ENCODE measurements at regions not wholly inside any gene's neighbourhood (a gene's known extent, or its start where the extent isn't known, plus 50 kb on each side); places are given as distances from the start of the nearest gene placed in this dataset.

- Histone ChIP-seq H3K27me3 (no peaks in the 10 kb centered on the region), H3K36me3 (no peaks in the 10 kb centered on the region), H3K4me3 (no peak overlapping the region), H3K27ac (no peak overlapping the region), H3K4me1 (no peaks in the 10 kb centered on the region), H3K9me3 (no peaks in the 10 kb centered on the region)
- in situ Hi-C loops (cut with MboI; ENCODE audit: low sequenced_read_pairs in 4 of 4) = no loop called here
- TF ChIP-seq POLR2A (IDR thresholded peaks at IDR 0.05) = no peak
- no peak for TF ChIP-seq CTCF (IDR thresholded peaks at IDR 0.05 in 4 of 5, conservative IDR thresholded peaks at IDR 0.05 in 1 of 5)
- no peak for ATAC-seq
- no peak for DNase-seq
- intact Hi-C loops (cut with DNase I; ENCODE audit: low total_unique reads) = no loop called here
Observed at GRCh38 chr4:32042486-32043247, 1322.5 kb downstream of the PCDH7 start.

DNA sequence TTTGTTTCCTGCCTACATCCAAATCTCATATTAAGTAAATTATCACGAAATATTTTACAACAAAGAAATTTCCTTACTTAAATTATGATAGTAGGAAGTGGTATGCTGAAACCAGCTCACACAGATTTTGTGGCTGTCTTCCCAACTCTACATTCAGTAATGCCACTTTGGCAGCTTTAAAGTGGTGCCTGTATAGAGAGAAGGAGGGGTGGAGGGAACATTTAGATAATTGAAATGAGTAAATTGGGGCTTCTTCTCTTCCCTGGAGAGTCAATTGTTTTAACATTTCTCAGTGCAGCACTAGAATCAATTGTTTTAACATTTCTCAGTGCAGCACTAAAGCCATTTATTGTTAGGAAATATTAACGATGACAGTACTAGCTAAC, 1323.1 kb downstream of the PCDH7 start:
- Histone ChIP-seq H3K27ac (no peak overlapping the region), H3K4me3 (no peak overlapping the region), H3K27me3 (no peaks in the 10 kb centered on the region), H3K9me3 (no peaks in the 10 kb centered on the region), H3K4me1 (no peaks in the 10 kb centered on the region), H3K36me3 (no peaks in the 10 kb centered on the region)
- intact Hi-C loops (cut with DNase I; ENCODE audit: low total_unique reads) (no loop called here), in situ Hi-C loops (cut with MboI; ENCODE audit: low sequenced_read_pairs in 4 of 4) (no loop called here)
- TF ChIP-seq CTCF (IDR thresholded peaks at IDR 0.05 in 4 of 5, conservative IDR thresholded peaks at IDR 0.05 in 1 of 5) = no peak
- no peak for TF ChIP-seq POLR2A (IDR thresholded peaks at IDR 0.05)
- DNase-seq = no peak
- ATAC-seq = no peak

DNA sequence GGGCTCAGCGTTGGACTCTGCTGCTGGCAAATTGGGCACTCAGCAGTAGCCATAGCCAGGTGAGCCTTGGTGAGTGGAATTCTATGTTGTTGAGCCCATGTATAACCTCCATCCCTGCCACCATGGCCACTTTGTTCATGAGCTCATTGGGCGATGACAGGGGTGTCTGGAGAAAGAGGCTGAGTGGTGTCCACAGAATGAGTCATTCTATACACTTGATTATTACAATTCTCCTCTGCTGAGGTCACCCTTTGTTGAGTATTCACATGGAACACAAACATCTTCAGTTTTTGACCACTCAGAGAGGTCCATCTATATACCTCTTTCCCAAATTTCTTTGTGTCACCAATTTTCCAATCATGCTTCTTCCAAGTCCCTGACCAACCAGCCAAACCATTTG, 1341.7 kb downstream of the PCDH7 start:
- no peaks in the 10 kb centered on the region for H3K36me3 ChIP-seq
- H3K27me3 ChIP-seq = no peaks in the 10 kb centered on the region
- no peak overlapping the region for H3K27ac ChIP-seq
- H3K4me3 ChIP-seq = no peak overlapping the region
- intact Hi-C loops (cut with DNase I; ENCODE audit: low total_unique reads) (no loop called here), in situ Hi-C loops (cut with MboI; ENCODE audit: low sequenced_read_pairs in 4 of 4) (no loop called here)
- DNase-seq (no peak), ATAC-seq (no peak)
- no peaks in the 10 kb centered on the region for H3K9me3 ChIP-seq
- TF ChIP-seq CTCF (IDR thresholded peaks at IDR 0.05 in 4 of 5, conservative IDR thresholded peaks at IDR 0.05 in 1 of 5) (no peak), POLR2A (IDR thresholded peaks at IDR 0.05) (no peak)
- no peaks in the 10 kb centered on the region for H3K4me1 ChIP-seq

- Histone ChIP-seq H3K4me1 (no peaks in the 10 kb centered on the region), H3K4me3 (no peak overlapping the region), H3K36me3 (no peaks in the 10 kb centered on the region), H3K27me3 (no peaks in the 10 kb centered on the region), H3K27ac (no peak overlapping the region), H3K9me3 (no peaks in the 10 kb centered on the region)
- intact Hi-C loops (cut with DNase I; ENCODE audit: low total_unique reads) = no loop called here
- ATAC-seq = no peak
- in situ Hi-C loops (cut with MboI; ENCODE audit: low sequenced_read_pairs in 4 of 4) = no loop called here
- TF ChIP-seq POLR2A (IDR thresholded peaks at IDR 0.05) (no peak), CTCF (IDR thresholded peaks at IDR 0.05 in 4 of 5, conservative IDR thresholded peaks at IDR 0.05 in 1 of 5) (no peak)
- no peak for DNase-seq
Observed at GRCh38 chr4:32073542-32073941, 1353.4 kb downstream of the PCDH7 start.

DNA sequence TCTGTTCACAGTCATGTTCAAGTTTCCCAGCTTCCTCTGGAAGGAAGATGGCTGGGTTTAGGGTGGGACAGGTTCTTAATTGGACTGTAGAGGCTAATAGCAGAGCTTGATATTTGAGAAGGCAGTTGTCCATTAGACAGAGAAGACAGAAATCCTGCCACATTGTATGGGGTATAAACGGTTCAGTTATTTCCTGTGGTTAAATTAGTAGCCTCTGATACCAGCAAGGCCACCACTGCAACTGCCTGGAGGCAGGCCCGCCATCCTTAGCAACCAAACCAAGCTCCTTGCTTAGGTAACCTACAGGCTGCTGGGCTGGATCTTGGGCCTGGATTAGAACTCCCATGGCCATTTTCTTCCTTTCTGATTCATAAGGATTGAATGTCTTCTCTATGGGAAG, 1367.0 kb downstream of the PCDH7 start:
- H3K27me3 ChIP-seq = no peaks in the 10 kb centered on the region
- no peak overlapping the region for H3K27ac ChIP-seq
- H3K36me3 ChIP-seq = no peaks in the 10 kb centered on the region
- intact Hi-C loops (cut with DNase I; ENCODE audit: low total_unique reads) = no loop called here
- no peak overlapping the region for H3K4me3 ChIP-seq
- no peaks in the 10 kb centered on the region for H3K4me1 ChIP-seq
- in situ Hi-C loops (cut with MboI; ENCODE audit: low sequenced_read_pairs in 4 of 4) = no loop called here
- ATAC-seq (no peak), DNase-seq (no peak)
- TF ChIP-seq CTCF (IDR thresholded peaks at IDR 0.05 in 4 of 5, conservative IDR thresholded peaks at IDR 0.05 in 1 of 5) (no peak), POLR2A (IDR thresholded peaks at IDR 0.05) (no peak)
- H3K9me3 ChIP-seq = no peaks in the 10 kb centered on the region
